Lower lobe of right lung (tissue), 2 donors: ENCODE measurements at regions not wholly inside any gene's neighbourhood (a gene's known extent, or its start where the extent isn't known, plus 50 kb on each side); places are given as distances from the start of the nearest gene placed in this dataset.

ENCODE experiments used
- ATAC-seq, 2 donors: fragments of 200-7000 bp; cut with Tn5 transposase; one replicate each; pipeline ENCODE4 v1.9.1; 2020 to 2022; ENCODE audit warnings: mild to moderate bottlenecking in 2 of 2, moderate library complexity in 2 of 2
- DNase-seq: peaks from one replicate; pipeline ENCODE4 v3.0.0-alpha.2; 2020
- H3K27ac ChIP-seq: fragments of 200-600 bp; one replicate; pipeline ENCODE4 v1.8.0; 2022
- H3K27me3 ChIP-seq: fragments of 200-600 bp; one replicate; pipeline ENCODE4 v1.8.0; 2022; ENCODE audit warnings: low read depth
- H3K36me3 ChIP-seq: fragments of 200-600 bp; one replicate; pipeline ENCODE4 v1.8.0; 2022; ENCODE audit warnings: mild to moderate bottlenecking
- H3K4me1 ChIP-seq: fragments of 200-600 bp; one replicate; pipeline ENCODE4 v1.8.0; 2022
- H3K4me3 ChIP-seq: fragments of 200-600 bp; one replicate; pipeline ENCODE4 v1.8.0; 2022; ENCODE audit warnings: mild to moderate bottlenecking
- H3K9me3 ChIP-seq: fragments of 200-600 bp; one replicate; pipeline ENCODE4 v1.8.0; 2022
- intact Hi-C: fragments of 100-400 bp; cut with DNase I; formaldehyde crosslinking; loops from one replicate; pipeline ENCODE4 v1.11.0; 2022
- TF ChIP-seq, protein P1 (sequence below): fragments of 200-600 bp; IDR thresholded peaks from one replicate; pipeline ENCODE4 v1.8.0; 2022; ENCODE audit warnings: antibody characterized with exemption, mild to moderate bottlenecking
- donor health status: DM: no; HTN: yes; CAD: no; lungs with severe emphysema.

DNA sequence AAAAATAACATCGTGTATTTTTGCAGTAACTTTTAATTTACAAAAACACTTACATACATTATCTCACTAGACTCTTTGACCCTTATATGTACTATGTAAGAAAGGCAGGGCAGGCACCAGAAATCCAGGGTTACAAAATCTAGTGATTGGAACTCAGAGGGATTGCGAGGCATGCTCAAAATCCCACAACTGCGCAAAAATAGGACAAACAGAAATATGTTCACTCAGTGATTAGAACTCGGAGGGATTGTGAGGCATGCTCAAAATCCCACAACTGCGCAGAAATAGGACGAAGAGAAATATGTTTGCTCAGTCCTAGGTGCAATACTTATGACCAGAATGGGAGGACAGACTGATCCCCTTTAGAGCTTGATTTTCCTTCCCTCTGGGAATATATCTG is 79.2 kb upstream of the TGFBR2 start:
- no peak overlapping the region for H3K27ac ChIP-seq
- TF ChIP-seq, protein P1, sequence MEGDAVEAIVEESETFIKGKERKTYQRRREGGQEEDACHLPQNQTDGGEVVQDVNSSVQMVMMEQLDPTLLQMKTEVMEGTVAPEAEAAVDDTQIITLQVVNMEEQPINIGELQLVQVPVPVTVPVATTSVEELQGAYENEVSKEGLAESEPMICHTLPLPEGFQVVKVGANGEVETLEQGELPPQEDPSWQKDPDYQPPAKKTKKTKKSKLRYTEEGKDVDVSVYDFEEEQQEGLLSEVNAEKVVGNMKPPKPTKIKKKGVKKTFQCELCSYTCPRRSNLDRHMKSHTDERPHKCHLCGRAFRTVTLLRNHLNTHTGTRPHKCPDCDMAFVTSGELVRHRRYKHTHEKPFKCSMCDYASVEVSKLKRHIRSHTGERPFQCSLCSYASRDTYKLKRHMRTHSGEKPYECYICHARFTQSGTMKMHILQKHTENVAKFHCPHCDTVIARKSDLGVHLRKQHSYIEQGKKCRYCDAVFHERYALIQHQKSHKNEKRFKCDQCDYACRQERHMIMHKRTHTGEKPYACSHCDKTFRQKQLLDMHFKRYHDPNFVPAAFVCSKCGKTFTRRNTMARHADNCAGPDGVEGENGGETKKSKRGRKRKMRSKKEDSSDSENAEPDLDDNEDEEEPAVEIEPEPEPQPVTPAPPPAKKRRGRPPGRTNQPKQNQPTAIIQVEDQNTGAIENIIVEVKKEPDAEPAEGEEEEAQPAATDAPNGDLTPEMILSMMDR = no peak
- H3K9me3 ChIP-seq = no peaks in the 10 kb centered on the region
- no peak for DNase-seq
- ATAC-seq = no peak
- intact Hi-C loops = no loop called here
- H3K4me1 ChIP-seq = peaks cover 15% of the 10 kb centered on the region
- no peaks in the 10 kb centered on the region for H3K36me3 ChIP-seq
- H3K27me3 ChIP-seq = no peaks in the 10 kb centered on the region
- H3K4me3 ChIP-seq = no peak overlapping the region

DNA sequence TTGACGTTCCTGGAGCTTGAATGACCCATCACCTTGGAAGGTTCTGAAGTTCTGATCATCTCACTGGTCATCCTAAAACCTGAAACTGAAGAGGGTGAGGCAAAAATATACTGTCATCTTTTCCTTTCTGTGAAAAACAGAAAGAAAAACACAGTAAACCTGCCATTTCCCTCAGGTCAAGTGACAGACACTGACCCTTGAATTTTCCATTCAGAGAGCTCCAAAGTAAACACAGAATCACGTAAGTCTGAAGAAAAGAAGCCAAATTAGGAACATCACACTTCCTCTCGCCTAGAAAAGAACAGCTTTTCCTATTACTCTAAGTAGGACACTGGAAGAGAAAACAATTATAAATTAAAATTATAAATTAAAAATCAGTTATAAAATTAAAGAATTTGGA is 78.7 kb upstream of the TGFBR2 start:
- DNase-seq (no peak), ATAC-seq (no peak)
- H3K27me3 ChIP-seq = no peaks in the 10 kb centered on the region
- H3K9me3 ChIP-seq = no peaks in the 10 kb centered on the region
- TF ChIP-seq, protein P1 = no peak
- H3K27ac ChIP-seq = no peak overlapping the region
- H3K4me3 ChIP-seq = no peak overlapping the region
- H3K36me3 ChIP-seq = no peaks in the 10 kb centered on the region
- H3K4me1 ChIP-seq = peaks cover 15% of the 10 kb centered on the region
- intact Hi-C loops = no loop called here

DNA sequence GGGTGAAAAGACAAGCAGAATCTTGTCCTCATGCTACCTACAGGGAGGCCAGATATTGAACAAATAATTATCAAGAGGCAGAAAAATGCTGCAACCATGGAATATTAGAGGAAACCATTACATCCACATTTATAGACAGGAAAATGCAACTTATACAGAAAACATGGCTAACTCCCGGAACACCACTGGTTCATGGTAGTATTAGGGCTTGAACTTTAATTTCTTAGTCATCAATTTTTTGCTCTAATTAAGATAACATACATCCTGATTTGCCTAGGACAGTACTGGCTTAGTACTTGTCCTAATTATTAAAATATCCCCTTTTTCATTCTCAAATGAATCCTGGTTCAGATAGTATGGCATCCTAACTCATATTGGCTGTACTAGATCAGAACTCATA is 76.3 kb upstream of the TGFBR2 start:
- peaks cover 2% of the 10 kb centered on the region for H3K4me1 ChIP-seq
- no peak overlapping the region for H3K27ac ChIP-seq
- no peaks in the 10 kb centered on the region for H3K36me3 ChIP-seq
- no peaks in the 10 kb centered on the region for H3K9me3 ChIP-seq
- TF ChIP-seq, protein P1 = no peak
- H3K27me3 ChIP-seq = no peaks in the 10 kb centered on the region
- intact Hi-C loops = no loop called here
- ATAC-seq (no peak), DNase-seq (no peak)
- H3K4me3 ChIP-seq = no peak overlapping the region

DNA sequence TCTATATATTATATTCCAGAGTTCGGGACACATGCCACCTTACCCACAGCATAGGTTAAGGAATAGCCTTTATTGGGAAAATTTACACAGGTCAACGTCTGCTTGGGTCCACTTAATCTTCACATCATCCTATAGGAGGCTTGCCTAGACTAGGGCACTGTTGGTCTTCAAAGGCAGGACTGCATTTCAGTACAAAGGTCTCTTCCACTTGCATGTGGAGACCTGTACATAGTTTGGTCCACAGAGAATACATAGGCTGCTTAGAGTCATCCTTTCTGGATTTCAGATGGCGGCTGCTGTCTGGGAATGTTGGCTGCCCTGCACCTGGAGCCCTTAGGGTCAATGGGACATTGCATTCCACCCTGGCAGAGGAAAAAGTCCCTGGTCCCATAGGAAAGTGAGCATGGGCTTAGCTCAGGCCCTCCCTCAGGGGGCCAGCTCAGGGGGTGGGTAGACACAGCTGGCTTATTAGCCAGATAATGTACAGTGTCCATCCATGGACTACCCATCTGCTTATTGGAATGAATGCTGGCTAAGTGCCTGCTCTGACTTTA is 75.3 kb upstream of the TGFBR2 start:
- Histone ChIP-seq H3K27me3 (no peaks in the 10 kb centered on the region), H3K36me3 (no peaks in the 10 kb centered on the region), H3K4me3 (no peak overlapping the region), H3K27ac (no peak overlapping the region), H3K4me1 (no peaks in the 10 kb centered on the region), H3K9me3 (no peaks in the 10 kb centered on the region)
- TF ChIP-seq, protein P1 = no peak
- no peak for ATAC-seq
- intact Hi-C loops = no loop called here
- no peak for DNase-seq

DNA sequence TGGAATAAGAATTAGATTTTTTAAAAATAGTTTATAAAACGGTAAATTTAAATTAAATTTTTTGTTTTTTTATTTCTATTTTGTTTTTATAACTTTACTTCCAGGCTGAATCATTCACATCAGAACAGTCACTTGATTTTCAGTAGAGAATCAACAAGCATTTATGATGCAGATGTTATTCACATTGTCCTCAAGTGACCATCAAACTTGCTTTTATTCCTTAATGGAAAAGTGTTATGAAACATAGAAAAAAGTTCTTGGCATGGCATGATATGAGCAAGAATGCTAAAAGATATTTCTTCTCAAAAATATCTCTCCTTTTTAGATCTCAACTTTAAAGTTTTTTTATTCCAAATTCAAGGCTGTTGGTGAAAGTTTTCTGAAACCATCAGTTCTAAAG is 70.9 kb upstream of the TGFBR2 start:
- Histone ChIP-seq H3K9me3 (no peaks in the 10 kb centered on the region), H3K27me3 (no peaks in the 10 kb centered on the region), H3K4me3 (no peak overlapping the region), H3K27ac (no peak overlapping the region), H3K36me3 (no peaks in the 10 kb centered on the region), H3K4me1 (no peaks in the 10 kb centered on the region)
- TF ChIP-seq, protein P1 = no peak
- intact Hi-C loops = no loop called here
- no peak for DNase-seq
- no peak for ATAC-seq

DNA sequence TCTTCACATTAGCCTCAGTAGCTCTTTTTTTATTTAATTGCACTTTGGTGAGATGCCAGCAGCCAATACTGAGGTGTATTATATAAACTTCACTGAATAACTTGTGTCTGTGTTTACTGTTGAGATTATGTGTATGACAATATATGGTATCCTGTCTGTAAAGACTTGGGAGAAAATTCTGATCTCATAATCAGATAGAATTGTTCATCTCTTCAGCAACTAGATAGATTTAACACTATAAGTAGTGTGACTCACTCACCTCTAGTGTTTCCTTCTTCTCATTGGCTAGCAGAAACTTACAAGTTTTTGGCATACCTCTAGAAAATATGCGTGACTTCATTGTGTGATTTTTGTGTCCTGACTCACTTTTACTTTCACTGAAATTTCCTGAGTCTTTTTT is 67.6 kb upstream of the TGFBR2 start:
- DNase-seq = no peak
- Histone ChIP-seq H3K4me1 (no peaks in the 10 kb centered on the region), H3K27me3 (no peaks in the 10 kb centered on the region), H3K9me3 (no peaks in the 10 kb centered on the region), H3K4me3 (no peak overlapping the region), H3K27ac (no peak overlapping the region), H3K36me3 (no peaks in the 10 kb centered on the region)
- peak in 1 of 2 donors; percentile 80 for ATAC-seq
- TF ChIP-seq, protein P1 = no peak
- intact Hi-C loops = no loop called here
